Peyer's patch (tissue), 4 donors: ENCODE measurements at regions not wholly inside any gene's neighbourhood (a gene's known extent, or its start where the extent isn't known, plus 50 kb on each side); places are given as distances from the start of the nearest gene placed in this dataset.

Experiments
- CTCF ChIP-seq, 6 experiments: fragments of 450-650 bp in 4 of 6; fragments of 200-600 bp in 2 of 6; sonication (generic) in 1 of 6; IDR thresholded peaks; one replicate each; pipeline ENCODE4 v1.5.1; 2017 to 2019; ENCODE audit warnings: antibody characterized with exemption in 6 of 6, mild to moderate bottlenecking in 3 of 6, moderate library complexity in 1 of 6
- POLR2A ChIP-seq, 2 donors: fragments of 450-650 bp; IDR thresholded peaks; one replicate each; pipeline ENCODE4 v1.5.1; 2017; ENCODE audit warnings: antibody characterized with exemption in 2 of 2, mild to moderate bottlenecking in 2 of 2, moderate library complexity in 2 of 2

DNA sequence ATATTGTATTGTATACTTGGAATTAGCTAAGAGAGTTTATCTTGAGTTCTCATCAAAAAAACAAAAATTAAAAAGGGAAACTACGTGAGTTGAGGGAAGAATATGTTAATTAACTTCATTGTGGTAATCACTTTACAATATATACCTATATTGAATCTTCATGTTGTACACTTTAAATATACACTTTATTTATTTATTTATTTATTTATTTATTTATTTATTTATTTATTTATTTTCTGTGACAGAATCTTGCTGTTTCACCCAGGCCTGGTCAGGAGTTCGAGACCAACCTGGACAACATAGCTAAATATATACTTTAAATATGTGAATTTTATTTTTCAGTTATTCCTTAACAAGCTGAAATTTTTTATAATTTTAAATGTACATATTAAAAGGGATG, 74.1 kb downstream of the VIP start:
- TF ChIP-seq POLR2A (IDR thresholded peaks at IDR 0.05) (no peak), CTCF (IDR thresholded peaks at IDR 0.05) (no peak)
